DND-41 (cell line): ENCODE measurements at regions not wholly inside any gene's neighbourhood (a gene's known extent, or its start where the extent isn't known, plus 50 kb on each side); places are given as distances from the start of the nearest gene placed in this dataset.
"Not testable (repeated sequence)": the region's sequence is repeated elsewhere in the genome, so short reads cannot be mapped to it uniquely, and the experiment has no call there.

Experiments
- ATAC-seq: fragments of 200-7000 bp; cut with Tn5 transposase; 3 replicates; pipeline ENCODE4 v1.9.1; 2021; ENCODE audit warnings: low read depth; ENCODE audit not compliant: insufficient read depth
- DNase-seq: peaks from one replicate; pipeline ENCODE4 v3.0.0-alpha.2; 2020
- H2AFZ ChIP-seq: 2 replicates; pipeline ENCODE4 v1.6.0; 2012; ENCODE audit warnings: low read depth, low read length
- H3K27ac ChIP-seq: 2 replicates; pipeline ENCODE4 v1.5.1; 2012; ENCODE audit warnings: low read length, inconsistent platforms
- H3K27me3 ChIP-seq: fragments of 200-600 bp; sonication (generic); 2 replicates; pipeline ENCODE4 v1.6.0; 2012; ENCODE audit warnings: low read length, mild to moderate bottlenecking, inconsistent platforms; ENCODE audit not compliant: insufficient read depth, poor library complexity
- H3K36me3 ChIP-seq: 2 replicates; pipeline ENCODE4 v1.5.1; 2012; ENCODE audit warnings: low read length, inconsistent platforms; ENCODE audit not compliant: insufficient read depth
- H3K4me1 ChIP-seq: 2 replicates; pipeline ENCODE4 v1.5.1; 2012; ENCODE audit warnings: mild to moderate bottlenecking, low read length; ENCODE audit not compliant: insufficient read depth
- H3K4me2 ChIP-seq: 2 replicates; pipeline ENCODE4 v1.6.0; 2012; ENCODE audit warnings: mild to moderate bottlenecking, moderate library complexity, low read length, inconsistent platforms; ENCODE audit not compliant: insufficient read depth
- H3K4me3 ChIP-seq, 2 experiments: fragments of 200-600 bp in 1 of 2; shearing (Covaris generic) in 1 of 2; 2 replicates each; pipeline ENCODE4 v1.5.1; 2012 to 2016; ENCODE audit warnings: inconsistent platforms in 2 of 2, low read length in 2 of 2, mild to moderate bottlenecking in 2 of 2, low read depth in 1 of 2, moderate library complexity in 1 of 2
- H3K79me2 ChIP-seq: 2 replicates; pipeline ENCODE4 v1.6.0; 2012; ENCODE audit warnings: low read length, inconsistent platforms; ENCODE audit not compliant: insufficient read depth
- H3K9ac ChIP-seq: 2 replicates; pipeline ENCODE4 v1.6.0; 2012; ENCODE audit warnings: low read depth, mild to moderate bottlenecking, inconsistent platforms, low read length, moderate library complexity
- H3K9me3 ChIP-seq: 2 replicates; pipeline ENCODE4 v1.5.1; 2012; ENCODE audit warnings: low read length, moderate library complexity, mild to moderate bottlenecking, inconsistent platforms; ENCODE audit not compliant: insufficient read depth, severe bottlenecking
- H4K20me1 ChIP-seq: 2 replicates; pipeline ENCODE4 v1.6.0; 2012; ENCODE audit warnings: low read length; ENCODE audit not compliant: insufficient read depth
- EZH2 ChIP-seq: IDR thresholded peaks from 3 replicates; pipeline ENCODE4 v1.6.1; 2012; ENCODE audit warnings: borderline replicate concordance, low read depth, mild to moderate bottlenecking, moderate library complexity, low read length, inconsistent platforms; ENCODE audit not compliant: severe bottlenecking
- TF ChIP-seq, protein P1 (sequence below): IDR thresholded peaks from 2 replicates; pipeline ENCODE4 v1.5.1; 2012; ENCODE audit warnings: borderline replicate concordance, low read length, moderate library complexity, mild to moderate bottlenecking; ENCODE audit not compliant: poor library complexity, severe bottlenecking; ENCODE audit errors: extremely low read depth

DNA sequence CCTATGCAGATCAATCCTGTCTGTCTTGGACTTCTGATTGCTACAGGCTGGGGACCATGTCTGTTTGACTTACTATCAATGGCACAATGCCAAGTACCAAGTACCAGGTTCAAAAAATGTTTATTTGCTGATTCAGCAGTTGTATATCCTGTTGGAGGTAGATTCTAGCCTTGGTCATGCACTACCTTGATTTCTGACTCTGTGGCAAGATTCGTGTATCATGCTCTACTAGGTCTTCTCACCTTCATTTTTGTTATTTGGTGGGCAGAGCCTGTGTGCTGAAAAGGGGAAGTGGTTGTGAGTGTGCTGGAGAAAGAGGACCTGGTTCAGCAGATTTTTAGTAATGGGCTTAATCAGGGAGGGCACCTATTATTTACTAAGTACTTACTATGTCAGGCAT lies 192.4 kb upstream of the MYLIP start:
- H2AFZ ChIP-seq: no peak overlapping the region
- no peak overlapping the region for H3K27ac ChIP-seq
- no peaks in the 10 kb centered on the region for H3K27me3 ChIP-seq
- no peak overlapping the region for H3K4me2 ChIP-seq
- no peaks in the 10 kb centered on the region for H3K36me3 ChIP-seq
- ATAC-seq (no peak), DNase-seq (no peak)
- TF ChIP-seq EZH2: no peak
- TF ChIP-seq, protein P1, sequence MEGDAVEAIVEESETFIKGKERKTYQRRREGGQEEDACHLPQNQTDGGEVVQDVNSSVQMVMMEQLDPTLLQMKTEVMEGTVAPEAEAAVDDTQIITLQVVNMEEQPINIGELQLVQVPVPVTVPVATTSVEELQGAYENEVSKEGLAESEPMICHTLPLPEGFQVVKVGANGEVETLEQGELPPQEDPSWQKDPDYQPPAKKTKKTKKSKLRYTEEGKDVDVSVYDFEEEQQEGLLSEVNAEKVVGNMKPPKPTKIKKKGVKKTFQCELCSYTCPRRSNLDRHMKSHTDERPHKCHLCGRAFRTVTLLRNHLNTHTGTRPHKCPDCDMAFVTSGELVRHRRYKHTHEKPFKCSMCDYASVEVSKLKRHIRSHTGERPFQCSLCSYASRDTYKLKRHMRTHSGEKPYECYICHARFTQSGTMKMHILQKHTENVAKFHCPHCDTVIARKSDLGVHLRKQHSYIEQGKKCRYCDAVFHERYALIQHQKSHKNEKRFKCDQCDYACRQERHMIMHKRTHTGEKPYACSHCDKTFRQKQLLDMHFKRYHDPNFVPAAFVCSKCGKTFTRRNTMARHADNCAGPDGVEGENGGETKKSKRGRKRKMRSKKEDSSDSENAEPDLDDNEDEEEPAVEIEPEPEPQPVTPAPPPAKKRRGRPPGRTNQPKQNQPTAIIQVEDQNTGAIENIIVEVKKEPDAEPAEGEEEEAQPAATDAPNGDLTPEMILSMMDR: no peak
- H3K9ac ChIP-seq: no peak overlapping the region
- H3K79me2 ChIP-seq: no peaks in the 10 kb centered on the region
- no peaks in the 10 kb centered on the region for H3K9me3 ChIP-seq
- H4K20me1 ChIP-seq: no peaks in the 10 kb centered on the region
- H3K4me1 ChIP-seq: no peaks in the 10 kb centered on the region
- no peak overlapping the region for H3K4me3 ChIP-seq

DNA sequence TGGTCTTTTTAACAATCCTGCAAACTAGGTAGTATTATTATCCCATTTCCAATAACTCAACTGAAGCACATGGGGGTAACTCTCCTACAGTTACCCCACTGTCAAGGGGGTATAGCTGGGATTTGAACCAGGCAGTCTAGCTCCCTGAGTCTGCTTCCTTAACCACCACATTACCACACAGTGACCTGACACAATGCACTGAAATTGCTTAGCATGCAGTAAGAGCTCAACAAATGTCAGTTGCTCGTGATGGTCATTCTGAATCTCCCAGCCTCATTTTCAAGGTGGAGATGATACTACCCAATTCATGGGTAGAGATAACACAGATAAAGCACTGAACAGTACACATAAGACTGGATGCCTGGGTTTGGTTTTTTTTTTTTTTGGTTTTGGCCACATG lies 193.2 kb upstream of the MYLIP start:
- Histone ChIP-seq H3K4me2 (no peak overlapping the region), H3K4me1 (no peaks in the 10 kb centered on the region), H3K9ac (no peak overlapping the region), H3K27ac (no peak overlapping the region), H4K20me1 (no peaks in the 10 kb centered on the region), H3K27me3 (no peaks in the 10 kb centered on the region), H3K36me3 (no peaks in the 10 kb centered on the region), H2AFZ (no peak overlapping the region), H3K79me2 (no peaks in the 10 kb centered on the region), H3K4me3 (no peak overlapping the region), H3K9me3 (peaks cover 2% of the 10 kb centered on the region)
- TF ChIP-seq, protein P1: no peak
- no peak for TF ChIP-seq EZH2
- DNase-seq (no peak), ATAC-seq (no peak)

DNA sequence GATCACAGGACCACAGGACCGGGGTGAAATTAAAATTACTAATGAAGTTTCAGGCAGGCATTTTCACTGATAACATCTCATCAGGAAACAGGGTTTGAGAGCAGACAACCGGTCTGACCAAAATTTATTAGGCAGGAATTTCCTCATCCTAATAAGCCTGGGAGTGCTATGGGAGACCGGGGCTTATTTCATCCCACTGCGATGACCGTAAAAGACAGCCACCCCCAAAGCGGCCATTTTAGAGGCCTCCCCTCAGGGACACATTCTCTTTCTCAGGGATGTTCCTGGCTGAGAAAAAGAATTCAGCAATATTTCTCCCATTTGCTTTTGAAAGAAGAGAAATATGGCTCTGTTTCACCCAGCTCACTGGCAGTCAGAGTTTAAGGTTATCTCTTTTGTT lies 197.2 kb upstream of the MYLIP start:
- not testable (repeated sequence) for DNase-seq, H3K4me2 ChIP-seq, H3K4me1 ChIP-seq, H3K9ac ChIP-seq, H3K4me3 ChIP-seq, H2AFZ ChIP-seq, ATAC-seq, H3K27ac ChIP-seq, H3K79me2 ChIP-seq, H3K27me3 ChIP-seq, H3K36me3 ChIP-seq, H3K9me3 ChIP-seq, H4K20me1 ChIP-seq

DNA sequence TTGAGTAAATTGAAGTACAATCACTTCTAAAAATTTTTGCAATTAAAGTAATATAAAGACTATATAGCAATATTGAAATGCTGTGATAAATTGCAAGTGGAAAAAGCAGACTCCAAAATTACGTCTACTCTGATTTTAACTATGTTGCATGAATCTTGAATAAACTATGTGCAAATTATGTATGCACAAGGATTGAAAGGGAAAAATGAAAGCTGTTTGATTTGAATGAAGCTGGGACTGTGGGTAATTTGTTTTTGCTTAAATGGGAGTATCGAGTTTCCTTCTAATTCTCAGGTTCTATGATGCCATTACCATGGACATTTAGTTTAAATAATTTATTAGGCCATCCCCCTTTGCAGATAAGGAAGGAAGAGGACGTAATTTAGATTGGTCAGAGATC lies 198.7 kb upstream of the MYLIP start:
- H2AFZ ChIP-seq: no peak overlapping the region
- ATAC-seq: no peak

More for the DNA sequence above, 198.7 kb upstream of the MYLIP start:
- Histone ChIP-seq H3K9me3 (peaks cover 2% of the 10 kb centered on the region), H3K36me3 (no peaks in the 10 kb centered on the region), H3K4me3 (no peak overlapping the region), H3K4me1 (no peaks in the 10 kb centered on the region), H3K9ac (no peak overlapping the region), H3K27ac (no peak overlapping the region), H3K27me3 (no peaks in the 10 kb centered on the region), H3K4me2 (no peak overlapping the region), H4K20me1 (no peaks in the 10 kb centered on the region), H3K79me2 (no peaks in the 10 kb centered on the region)
- no peak for DNase-seq
- no peak for TF ChIP-seq EZH2
- TF ChIP-seq, protein P1: no peak
